Ascending aorta (tissue), 2 donors: ENCODE measurements at regions not wholly inside any gene's neighbourhood (a gene's known extent, or its start where the extent isn't known, plus 50 kb on each side); places are given as distances from the start of the nearest gene placed in this dataset.

ENCODE experiments used
- DNase-seq, 2 donors: peaks; one replicate each; pipeline ENCODE4 v3.0.0-alpha.2; 2019; ENCODE audit warnings: low spot score in 2 of 2
- H3K27ac ChIP-seq, 2 donors: fragments of 200-600 bp; sonication (generic); one replicate each; pipeline ENCODE4 v1.5.1; 2016 to 2017; ENCODE audit warnings: mild to moderate bottlenecking in 1 of 2
- H3K27me3 ChIP-seq: fragments of 200-600 bp; sonication (generic); one replicate; pipeline ENCODE4 v1.5.1; 2017
- H3K36me3 ChIP-seq, 2 donors: fragments of 200-600 bp; sonication (generic); one replicate each; pipeline ENCODE4 v1.5.1; 2016
- H3K4me1 ChIP-seq, 2 donors: fragments of 200-600 bp; sonication (generic); one replicate each; pipeline ENCODE4 v1.5.1; 2016 to 2017; ENCODE audit warnings: mild to moderate bottlenecking in 1 of 2
- H3K4me3 ChIP-seq, 2 donors: fragments of 200-600 bp; sonication (generic); one replicate each; pipeline ENCODE4 v1.5.1; 2016 to 2017; ENCODE audit warnings: mild to moderate bottlenecking in 1 of 2
- H3K9me3 ChIP-seq, 2 donors: fragments of 200-600 bp; sonication (generic); one replicate each; pipeline ENCODE4 v1.5.1; 2016
- CTCF ChIP-seq, 3 experiments: fragments of 200-600 bp in 2 of 3; fragments of 450-650 bp in 1 of 3; sonication (generic) in 2 of 3; IDR thresholded peaks; one replicate each; pipeline ENCODE4 v1.5.1; 2016 to 2019; ENCODE audit warnings: antibody characterized with exemption in 3 of 3, mild to moderate bottlenecking in 1 of 3, moderate library complexity in 1 of 3
- intact Hi-C: fragments of 100-400 bp; cut with DNase I; formaldehyde crosslinking; loops from one replicate; pipeline ENCODE4 v1.15.1; 2023

GRCh38 chr5:117230375-117230774 is 655.8 kb upstream of the SEMA6A start:
- intact Hi-C loops, result no loop called here
- TF ChIP-seq CTCF (IDR thresholded peaks at IDR 0.05), result no peak
- no peaks in the 10 kb centered on the region for H3K36me3 ChIP-seq
- H3K4me3 ChIP-seq, result no peak overlapping the region
- no peaks in the 10 kb centered on the region for H3K27me3 ChIP-seq
- H3K4me1 ChIP-seq, result no peaks in the 10 kb centered on the region
- H3K27ac ChIP-seq, result no peak overlapping the region
- DNase-seq, result no peak
- H3K9me3 ChIP-seq, result no peaks in the 10 kb centered on the region

- TF ChIP-seq CTCF (IDR thresholded peaks at IDR 0.05), result no peak
- Histone ChIP-seq H3K27me3 (no peaks in the 10 kb centered on the region), H3K9me3 (no peaks in the 10 kb centered on the region), H3K36me3 (no peaks in the 10 kb centered on the region), H3K27ac (no peak overlapping the region), H3K4me3 (no peak overlapping the region), H3K4me1 (no peaks in the 10 kb centered on the region)
- intact Hi-C loops, result no loop called here
- DNase-seq, result no peak
Observed at GRCh38 chr5:117220730-117221129, 646.1 kb upstream of the SEMA6A start.

GRCh38 chr5:117218789-117219188 is 644.2 kb upstream of the SEMA6A start:
- TF ChIP-seq CTCF (IDR thresholded peaks at IDR 0.05), result no peak
- no peak overlapping the region for H3K4me3 ChIP-seq
- H3K27ac ChIP-seq, result no peak overlapping the region
- H3K4me1 ChIP-seq, result no peaks in the 10 kb centered on the region
- H3K27me3 ChIP-seq, result no peaks in the 10 kb centered on the region
- H3K36me3 ChIP-seq, result no peaks in the 10 kb centered on the region
- intact Hi-C loops, result no loop called here
- DNase-seq, result no peak
- no peaks in the 10 kb centered on the region for H3K9me3 ChIP-seq

GRCh38 chr5:117212866-117213265 is 638.2 kb upstream of the SEMA6A start:
- no peak overlapping the region for H3K4me3 ChIP-seq
- H3K27me3 ChIP-seq, result no peaks in the 10 kb centered on the region
- DNase-seq, result no peak
- no peak for TF ChIP-seq CTCF (IDR thresholded peaks at IDR 0.05)
- H3K9me3 ChIP-seq, result peaks cover 0 to 4% of the 10 kb centered on the region in 2 donors
- H3K36me3 ChIP-seq, result no peaks in the 10 kb centered on the region
- intact Hi-C loops, result no loop called here
- no peak overlapping the region for H3K27ac ChIP-seq
- H3K4me1 ChIP-seq, result no peaks in the 10 kb centered on the region

- Histone ChIP-seq H3K4me3 (no peak overlapping the region), H3K27me3 (no peaks in the 10 kb centered on the region), H3K9me3 (peaks cover 0 to 4% of the 10 kb centered on the region in 2 donors), H3K4me1 (no peaks in the 10 kb centered on the region), H3K27ac (no peak overlapping the region), H3K36me3 (no peaks in the 10 kb centered on the region)
- intact Hi-C loops, result no loop called here
- TF ChIP-seq CTCF (IDR thresholded peaks at IDR 0.05), result no peak
- DNase-seq, result no peak
Observed at GRCh38 chr5:117210796-117211195, 636.2 kb upstream of the SEMA6A start.

GRCh38 chr5:117209479-117209878 is 634.9 kb upstream of the SEMA6A start:
- Histone ChIP-seq H3K4me1 (no peaks in the 10 kb centered on the region), H3K9me3 (peaks cover 0 to 4% of the 10 kb centered on the region in 2 donors), H3K4me3 (no peak overlapping the region), H3K27me3 (no peaks in the 10 kb centered on the region), H3K36me3 (no peaks in the 10 kb centered on the region), H3K27ac (no peak overlapping the region)
- TF ChIP-seq CTCF (IDR thresholded peaks at IDR 0.05), result no peak
- no peak for DNase-seq
- intact Hi-C loops, result no loop called here
